ENCODE measurements at regions not wholly inside any gene's neighbourhood (a gene's known extent, or its start where the extent isn't known, plus 50 kb on each side); places are given as distances from the start of the nearest gene placed in this dataset.
"Not testable (repeated sequence)": the region's sequence is repeated elsewhere in the genome, so short reads cannot be mapped to it uniquely, and the experiment has no call there.

DNA sequence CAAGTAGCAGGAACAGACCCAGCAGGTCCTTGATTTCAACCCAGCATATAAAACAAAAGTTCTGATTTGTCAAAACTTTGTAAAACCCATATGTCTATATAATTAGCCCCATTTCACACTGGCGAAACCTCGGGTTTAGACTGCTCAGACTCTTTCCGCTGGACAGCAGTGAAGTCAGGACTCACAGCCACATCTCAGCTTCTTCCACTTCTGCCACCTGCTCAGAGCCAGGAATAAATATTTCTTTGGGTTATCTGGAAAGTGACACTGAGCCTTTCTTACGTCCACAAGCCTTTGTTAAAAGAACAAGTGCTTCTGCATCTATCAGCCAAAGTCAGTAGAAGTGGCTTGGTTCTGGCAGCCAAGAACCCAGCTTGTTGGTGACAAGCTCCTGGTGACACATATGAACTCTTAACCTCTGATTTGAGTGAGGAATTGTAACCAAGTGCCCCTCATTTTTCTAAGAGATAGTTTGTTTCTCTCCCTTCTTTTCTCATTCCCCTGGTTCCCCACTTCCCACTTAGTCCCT, 118.1 kb upstream of the CHD2 start:
- H3K36me3 Mint-ChIP-seq = peaks cover 3% of the 10 kb centered on the region
- H3K9me3 Mint-ChIP-seq (ENCODE audit: low read depth) = peaks cover 4% of the 10 kb centered on the region
- H3K4me3 Mint-ChIP-seq = no peak overlapping the region
- no peak overlapping the region for H3K27ac Mint-ChIP-seq
- H3K27me3 Mint-ChIP-seq = no peaks in the 10 kb centered on the region
- H3K4me1 Mint-ChIP-seq (ENCODE audit: low read depth) = no peaks in the 10 kb centered on the region

GRCh38 chr15:92787116-92787515, 113.0 kb upstream of the CHD2 start:
- peaks cover 3% of the 10 kb centered on the region for H3K36me3 Mint-ChIP-seq

GRCh38 chr15:92788196-92788595, 111.9 kb upstream of the CHD2 start:
- H3K9me3 Mint-ChIP-seq (ENCODE audit: low read depth) = no peaks in the 10 kb centered on the region
- H3K4me3 Mint-ChIP-seq = no peak overlapping the region
- no peaks in the 10 kb centered on the region for H3K4me1 Mint-ChIP-seq (ENCODE audit: low read depth)
- H3K27me3 Mint-ChIP-seq = no peaks in the 10 kb centered on the region
- H3K36me3 Mint-ChIP-seq = peaks cover 3% of the 10 kb centered on the region
- H3K27ac Mint-ChIP-seq = no peak overlapping the region

More at GRCh38 chr15:92787116-92787515, 113.0 kb upstream of the CHD2 start:
- no peak overlapping the region for H3K27ac Mint-ChIP-seq
- no peaks in the 10 kb centered on the region for H3K4me1 Mint-ChIP-seq (ENCODE audit: low read depth)
- H3K4me3 Mint-ChIP-seq = no peak overlapping the region
- H3K9me3 Mint-ChIP-seq (ENCODE audit: low read depth) = no peaks in the 10 kb centered on the region
- H3K27me3 Mint-ChIP-seq = no peaks in the 10 kb centered on the region

- not testable (repeated sequence) for H3K36me3 Mint-ChIP-seq; H3K9me3 Mint-ChIP-seq (ENCODE audit: low read depth); H3K27ac Mint-ChIP-seq; H3K4me1 Mint-ChIP-seq (ENCODE audit: low read depth); H3K4me3 Mint-ChIP-seq; H3K27me3 Mint-ChIP-seq
These were observed 111.3 kb upstream of the CHD2 start for GRCh38 chr15:92788793-92789192.

DNA sequence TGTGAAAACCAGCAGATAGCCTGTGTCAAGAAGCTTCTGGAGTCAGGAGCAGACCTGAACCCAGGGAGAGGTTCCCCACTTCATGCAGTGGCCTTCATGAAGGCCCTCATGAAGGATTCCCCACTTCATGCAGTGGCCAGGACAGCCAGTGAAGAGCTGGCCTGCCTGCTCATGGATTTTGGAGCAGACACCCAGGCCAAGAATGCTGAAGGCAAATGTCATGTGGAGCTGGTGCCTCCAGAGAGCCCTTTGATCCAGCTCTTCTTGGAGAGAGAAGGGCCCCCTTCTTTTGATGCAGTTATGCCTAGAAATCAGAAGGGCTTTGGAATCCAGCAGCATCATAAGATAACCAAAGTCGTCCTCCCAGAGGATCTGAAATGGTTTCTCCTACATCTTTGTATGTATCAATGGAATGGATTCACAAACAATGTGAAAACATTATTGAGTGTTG, 103.9 kb upstream of the CHD2 start:
- H3K4me1 Mint-ChIP-seq (ENCODE audit: low read depth) = peaks cover 6% of the 10 kb centered on the region

GRCh38 chr15:92797168-92798052, 102.7 kb upstream of the CHD2 start:
- no peaks in the 10 kb centered on the region for H3K9me3 Mint-ChIP-seq (ENCODE audit: low read depth)
- H3K36me3 Mint-ChIP-seq = no peaks in the 10 kb centered on the region
- H3K27me3 Mint-ChIP-seq = no peaks in the 10 kb centered on the region
- peaks cover 9% of the 10 kb centered on the region for H3K4me1 Mint-ChIP-seq (ENCODE audit: low read depth)
- peak overlapping the region; percentile 78 for H3K27ac Mint-ChIP-seq
- no peak overlapping the region for H3K4me3 Mint-ChIP-seq

More for the DNA sequence above, 103.9 kb upstream of the CHD2 start:
- no peaks in the 10 kb centered on the region for H3K9me3 Mint-ChIP-seq (ENCODE audit: low read depth)
- no peak overlapping the region for H3K4me3 Mint-ChIP-seq
- H3K27ac Mint-ChIP-seq = no peak overlapping the region
- no peaks in the 10 kb centered on the region for H3K36me3 Mint-ChIP-seq
- H3K27me3 Mint-ChIP-seq = no peaks in the 10 kb centered on the region

DNA sequence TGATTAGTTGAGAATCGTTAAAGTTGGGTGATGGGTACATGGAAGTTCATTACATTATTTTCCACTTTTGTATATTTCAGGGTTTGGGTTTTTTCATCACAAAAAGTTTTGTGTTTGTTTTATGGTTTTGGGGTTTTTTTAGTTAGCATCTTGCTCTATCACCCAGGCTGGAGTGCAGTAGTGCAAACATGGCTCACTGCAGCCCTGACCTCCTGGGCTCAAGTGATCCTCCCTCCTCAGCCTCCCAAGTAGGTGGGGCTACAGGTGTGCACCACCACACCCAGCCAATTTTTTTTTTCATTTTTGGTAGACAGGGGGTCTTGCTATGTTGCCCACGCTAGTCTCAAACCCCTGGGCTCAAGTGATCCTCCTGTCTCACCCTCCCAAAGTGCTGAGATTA, 100.1 kb upstream of the CHD2 start:
- peaks cover 3% of the 10 kb centered on the region for H3K36me3 Mint-ChIP-seq
- no peak overlapping the region for H3K27ac Mint-ChIP-seq
- no peaks in the 10 kb centered on the region for H3K27me3 Mint-ChIP-seq
- H3K4me1 Mint-ChIP-seq (ENCODE audit: low read depth) = peaks cover 21% of the 10 kb centered on the region
- H3K9me3 Mint-ChIP-seq (ENCODE audit: low read depth) = no peaks in the 10 kb centered on the region
- H3K4me3 Mint-ChIP-seq = no peak overlapping the region

DNA sequence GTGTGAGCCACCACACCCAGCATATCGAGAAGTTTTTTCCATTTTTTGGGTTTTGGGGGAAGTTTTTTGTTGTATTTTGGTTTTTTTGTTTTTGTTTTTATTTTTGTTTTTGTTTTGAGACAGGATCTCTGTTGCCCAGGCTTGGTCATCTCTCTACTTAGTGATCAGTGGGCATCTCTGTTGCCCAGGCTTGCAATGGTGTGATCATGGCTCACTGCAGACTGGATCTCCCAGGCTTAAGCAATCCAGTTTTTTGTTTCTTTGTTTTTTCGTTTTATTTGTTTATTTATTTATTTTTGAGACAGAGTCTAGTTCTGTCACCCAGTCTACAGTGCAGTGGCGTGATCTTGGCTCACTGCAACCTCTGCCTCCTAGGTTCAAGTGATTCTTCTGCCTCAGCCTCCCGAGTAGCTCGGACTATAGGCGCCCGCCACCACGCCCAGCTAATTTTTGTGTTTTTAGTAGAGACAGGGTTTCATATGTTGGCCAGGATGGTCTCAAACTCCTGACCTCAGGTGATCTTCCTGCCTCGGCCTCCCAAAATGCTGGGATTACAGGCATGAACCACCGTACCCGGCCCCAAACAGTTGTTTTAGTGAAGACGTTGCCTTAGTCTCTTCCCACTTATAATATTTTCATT, 99.6 kb upstream of the CHD2 start:
- H3K27me3 Mint-ChIP-seq; H3K36me3 Mint-ChIP-seq; H3K27ac Mint-ChIP-seq; H3K4me3 Mint-ChIP-seq; H3K9me3 Mint-ChIP-seq (ENCODE audit: low read depth): not testable (repeated sequence)
- peaks cover 22% of the 10 kb centered on the region for H3K4me1 Mint-ChIP-seq (ENCODE audit: low read depth)

GRCh38 chr15:92801056-92801773, 98.9 kb upstream of the CHD2 start:
- H3K36me3 Mint-ChIP-seq; H3K27ac Mint-ChIP-seq; H3K9me3 Mint-ChIP-seq (ENCODE audit: low read depth); H3K27me3 Mint-ChIP-seq; H3K4me3 Mint-ChIP-seq: not testable (repeated sequence)
- peaks cover 22% of the 10 kb centered on the region for H3K4me1 Mint-ChIP-seq (ENCODE audit: low read depth)

GRCh38 chr15:92801774-92802464, 98.2 kb upstream of the CHD2 start:
- Mint-ChIP-seq H3K27me3 (no peaks in the 10 kb centered on the region), H3K4me1 (ENCODE audit: low read depth) (peaks cover 23% of the 10 kb centered on the region), H3K4me3 (no peak overlapping the region), H3K27ac (peak overlapping the region; percentile 73), H3K36me3 (peaks cover 3% of the 10 kb centered on the region), H3K9me3 (ENCODE audit: low read depth) (no peaks in the 10 kb centered on the region)

GRCh38 chr15:92803536-92803851, 96.6 kb upstream of the CHD2 start:
- Mint-ChIP-seq H3K4me3 (no peak overlapping the region), H3K4me1 (ENCODE audit: low read depth) (peaks cover 26% of the 10 kb centered on the region), H3K27ac (peak overlapping the region; percentile 79), H3K36me3 (peaks cover 3% of the 10 kb centered on the region), H3K27me3 (no peaks in the 10 kb centered on the region), H3K9me3 (ENCODE audit: low read depth) (no peaks in the 10 kb centered on the region)

GRCh38 chr15:92803852-92804609, 96.1 kb upstream of the CHD2 start:
- Mint-ChIP-seq H3K9me3 (ENCODE audit: low read depth) (no peaks in the 10 kb centered on the region), H3K4me1 (ENCODE audit: low read depth) (peaks cover 26% of the 10 kb centered on the region), H3K4me3 (peak overlapping the region; percentile 21), H3K27ac (peak overlapping the region; percentile 79), H3K36me3 (peaks cover 3% of the 10 kb centered on the region), H3K27me3 (no peaks in the 10 kb centered on the region)

- not testable (repeated sequence) for H3K27ac Mint-ChIP-seq; H3K9me3 Mint-ChIP-seq (ENCODE audit: low read depth); H3K36me3 Mint-ChIP-seq; H3K4me3 Mint-ChIP-seq; H3K27me3 Mint-ChIP-seq
- peaks cover 26% of the 10 kb centered on the region for H3K4me1 Mint-ChIP-seq (ENCODE audit: low read depth)
These were observed 95.6 kb upstream of the CHD2 start for GRCh38 chr15:92804610-92804936.

DNA sequence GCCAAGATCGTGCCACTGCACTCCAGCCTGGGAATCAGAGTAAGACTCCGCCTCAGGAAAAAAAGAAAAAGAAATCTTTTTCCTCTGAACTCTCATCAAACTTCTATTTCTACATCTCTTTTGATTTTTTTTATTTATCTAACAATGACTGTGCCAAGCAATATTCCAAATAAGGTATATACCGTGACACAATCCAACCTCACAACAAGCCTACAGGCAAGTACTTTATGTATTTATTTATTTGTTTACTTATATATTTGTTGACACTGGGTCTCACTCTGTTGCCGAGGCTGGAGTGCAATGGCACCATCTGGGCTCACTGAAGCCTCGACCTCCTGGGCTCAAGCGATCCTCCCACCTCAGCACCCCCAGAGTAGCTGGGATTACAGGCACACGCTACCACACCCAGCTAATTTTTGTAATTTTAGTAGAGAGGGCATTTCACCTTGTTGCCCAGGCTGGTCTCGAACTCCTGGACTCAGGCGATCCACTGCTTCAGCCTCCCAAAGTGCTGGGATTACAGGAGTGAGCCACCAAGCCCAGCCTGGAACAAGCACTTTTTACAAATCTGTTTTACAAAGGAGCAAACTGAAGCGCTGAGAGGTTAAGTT, 94.9 kb upstream of the CHD2 start:
- Mint-ChIP-seq H3K4me1 (ENCODE audit: low read depth) (peaks cover 32% of the 10 kb centered on the region), H3K27me3 (no peaks in the 10 kb centered on the region), H3K27ac (no peak overlapping the region), H3K9me3 (ENCODE audit: low read depth) (no peaks in the 10 kb centered on the region), H3K4me3 (no peak overlapping the region), H3K36me3 (peaks cover 3% of the 10 kb centered on the region)
